GM08714 (cell line): ENCODE measurements at regions not wholly inside any gene's neighbourhood (a gene's known extent, or its start where the extent isn't known, plus 50 kb on each side); places are given as distances from the start of the nearest gene placed in this dataset.

Experiments
- H3K4me3 ChIP-seq: fragments of 200-500 bp; sonication (Bioruptor generic); 2 replicates; pipeline ENCODE4 v1.5.1; 2014; ENCODE audit warnings: mild to moderate bottlenecking, low read length, inconsistent platforms
- ZNF274 ChIP-seq: IDR thresholded peaks from 2 replicates; pipeline ENCODE4 v1.6.1; 2012; ENCODE audit warnings: mild to moderate bottlenecking, low read depth, low read length

DNA sequence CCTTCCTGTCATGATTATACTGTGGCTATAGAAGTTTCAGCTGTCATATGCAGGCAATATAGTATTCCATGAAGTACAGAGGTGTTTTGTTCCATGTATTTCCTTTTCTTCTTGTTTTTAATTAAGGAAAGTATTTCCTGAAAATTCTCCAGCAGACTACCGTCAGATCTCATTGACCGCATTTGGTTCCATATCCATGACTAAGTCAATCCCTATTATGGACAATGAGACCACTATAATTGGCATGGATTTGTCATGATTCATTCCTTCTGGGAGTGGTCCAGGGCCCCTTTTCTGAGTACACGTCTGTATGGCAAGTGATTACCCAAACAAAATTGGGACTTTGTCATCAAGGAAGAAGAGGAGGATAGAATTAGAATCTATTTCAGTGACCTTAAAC lies 283.2 kb upstream of the CLINT1 start:
- no peak overlapping the region for H3K4me3 ChIP-seq
- no peak for TF ChIP-seq ZNF274

DNA sequence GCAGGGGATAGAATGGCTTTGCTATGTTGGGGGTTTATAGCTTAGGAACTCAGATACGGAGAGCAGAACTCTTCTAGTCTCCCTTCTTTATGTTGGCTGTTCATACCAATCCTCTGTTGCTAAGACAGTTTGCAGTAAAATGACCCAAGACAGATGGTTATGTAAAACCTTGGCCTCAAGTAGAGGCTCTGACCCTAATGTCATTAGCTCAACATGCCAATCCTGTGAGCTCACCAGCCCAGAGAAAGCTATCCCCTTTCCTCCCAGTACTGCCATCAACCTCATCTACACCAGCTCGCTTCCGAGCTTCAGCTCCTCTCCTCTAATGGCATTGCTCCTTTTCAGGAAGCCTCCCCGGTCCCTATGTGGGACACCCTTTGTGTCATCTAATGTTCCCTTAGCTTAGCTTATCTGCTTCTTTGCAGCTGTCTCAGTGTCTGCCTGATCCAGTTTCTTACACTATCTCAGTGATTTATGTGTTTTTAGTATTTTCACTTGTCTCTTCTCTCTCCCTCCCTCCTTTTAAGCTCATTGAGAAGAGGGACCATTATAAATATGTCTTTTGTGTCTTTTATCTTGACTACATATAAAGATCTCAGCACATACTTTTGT lies 281.3 kb upstream of the CLINT1 start:
- H3K4me3 ChIP-seq, result no peak overlapping the region
- TF ChIP-seq ZNF274, result no peak

DNA sequence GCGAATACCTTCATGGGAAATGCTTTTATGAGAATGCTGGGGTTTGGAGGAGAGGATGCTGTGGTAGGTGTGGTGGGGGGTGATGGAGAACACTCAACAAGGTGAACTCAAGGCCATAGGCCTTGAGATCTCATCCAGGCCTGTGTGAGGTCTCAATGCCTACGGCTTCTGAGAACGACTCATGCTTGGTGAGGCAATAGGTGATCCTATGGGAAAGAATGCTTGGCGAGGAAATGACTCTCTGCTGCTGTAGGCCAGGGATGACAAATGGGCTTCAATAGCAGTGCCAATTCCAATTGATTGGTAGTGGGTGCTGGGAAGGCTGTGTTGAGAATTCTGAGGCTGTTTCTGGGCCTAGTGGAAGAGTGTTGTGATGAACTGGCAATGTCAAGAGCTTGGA lies 280.2 kb upstream of the CLINT1 start:
- TF ChIP-seq ZNF274, result no peak

DNA sequence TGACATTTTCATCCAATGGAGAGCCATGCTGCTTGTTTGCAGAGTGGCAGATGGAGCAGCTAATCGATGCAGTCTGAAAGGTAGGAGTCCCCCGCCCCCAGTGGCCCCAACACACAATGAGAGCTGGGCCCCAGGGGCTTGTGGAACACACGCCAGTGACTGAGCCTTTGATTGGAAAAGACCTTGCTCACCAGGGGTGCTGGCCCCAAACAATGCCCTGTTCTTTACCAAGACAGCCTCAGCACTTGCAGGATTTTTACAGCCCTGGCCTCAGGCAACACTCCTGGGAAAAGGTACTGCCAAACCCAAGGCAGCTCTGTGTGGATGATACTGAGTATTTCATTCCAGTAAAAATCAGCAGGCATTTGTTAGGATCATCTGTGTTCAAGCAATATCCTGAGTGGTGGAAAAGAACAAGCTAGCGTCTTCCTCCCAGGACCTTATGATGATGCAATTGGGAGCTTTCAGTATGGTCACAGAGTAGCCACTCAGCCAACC lies 276.8 kb upstream of the CLINT1 start:
- no peak for TF ChIP-seq ZNF274
- H3K4me3 ChIP-seq, result no peak overlapping the region

More for the DNA sequence above, 280.2 kb upstream of the CLINT1 start:
- no peak overlapping the region for H3K4me3 ChIP-seq

DNA sequence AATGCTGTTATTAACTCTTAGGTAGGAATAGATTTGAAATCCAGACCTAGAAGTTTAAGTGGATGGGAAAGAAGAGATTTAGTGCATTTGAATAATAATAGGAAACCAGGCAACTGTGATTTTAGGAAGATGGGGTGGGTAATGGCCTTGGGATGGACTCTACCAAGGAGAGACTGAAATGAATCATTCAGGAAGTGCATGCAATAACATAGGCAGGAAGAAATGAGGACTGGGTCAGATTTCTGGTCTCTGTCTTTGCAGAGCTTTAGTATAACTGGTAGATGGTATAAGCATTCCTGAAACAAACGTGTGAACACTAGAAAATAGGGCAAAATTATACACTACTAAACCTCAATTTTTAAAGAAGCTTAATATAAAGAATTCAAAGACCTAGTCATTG lies 274.4 kb upstream of the CLINT1 start:
- H3K4me3 ChIP-seq, result no peak overlapping the region
- no peak for TF ChIP-seq ZNF274

DNA sequence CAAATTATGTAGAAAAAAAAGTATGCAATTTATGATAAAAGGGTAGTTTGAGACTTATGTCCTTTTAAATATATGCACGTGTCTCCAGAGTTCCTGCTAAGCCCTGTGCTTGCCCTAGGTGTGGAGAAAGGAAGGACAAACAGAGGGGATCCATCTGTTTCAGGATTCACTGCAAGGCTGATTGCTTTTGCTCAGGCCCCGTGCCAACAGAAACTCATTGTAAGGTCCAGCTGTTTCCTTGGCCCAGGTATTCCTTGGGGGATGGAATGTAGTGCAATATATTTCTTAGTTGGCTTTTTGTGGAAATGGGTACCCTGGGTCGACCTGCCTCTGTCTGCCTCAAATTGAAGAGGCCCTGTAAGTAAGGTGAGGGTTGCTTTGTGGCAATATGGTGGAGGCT lies 268.6 kb upstream of the CLINT1 start:
- no peak for TF ChIP-seq ZNF274
- no peak overlapping the region for H3K4me3 ChIP-seq

DNA sequence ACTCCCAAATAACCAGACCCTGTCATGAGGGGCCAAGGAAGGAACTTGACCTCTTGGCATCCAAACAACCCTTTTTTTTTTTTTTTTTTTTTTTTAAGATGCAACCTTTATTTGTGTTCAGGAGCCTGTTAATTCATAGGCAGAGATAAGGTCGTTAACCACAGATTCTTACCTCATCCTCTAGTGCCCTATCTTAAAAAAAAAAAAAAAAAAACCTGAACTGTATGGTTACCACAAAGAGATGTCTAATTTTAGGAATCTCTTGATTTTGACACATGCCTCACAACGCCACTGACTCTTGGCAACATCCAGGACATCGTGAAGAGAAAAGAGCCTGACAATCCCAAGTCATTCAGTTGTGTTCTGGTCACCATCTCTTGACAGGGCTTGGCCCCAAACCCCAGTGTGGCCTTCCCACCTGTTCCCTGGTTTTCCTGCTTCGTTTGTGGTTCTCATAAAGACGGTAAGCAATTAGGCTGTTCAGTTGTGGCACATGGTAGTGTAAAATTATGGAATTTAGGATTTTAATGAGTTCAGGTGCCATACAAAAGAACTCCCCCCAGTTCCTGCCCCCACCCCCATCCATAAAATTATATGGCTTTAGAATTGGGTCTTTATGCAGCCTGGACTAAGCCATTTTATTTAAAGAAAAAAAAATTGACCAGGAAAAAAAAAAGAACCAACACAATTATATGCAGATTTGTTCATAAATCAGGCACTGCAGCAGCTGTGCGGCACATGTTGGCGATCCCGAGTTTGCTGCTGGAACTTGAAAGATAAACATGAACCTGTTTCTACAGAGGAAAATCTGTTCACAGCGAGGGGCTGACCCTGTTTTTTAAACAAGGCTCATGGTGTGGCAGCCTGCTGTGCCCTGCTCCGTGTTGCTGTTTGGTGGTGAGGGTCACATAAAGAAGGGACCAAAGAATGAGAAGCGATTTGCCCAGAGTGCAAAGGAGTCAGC lies 267.8 kb upstream of the CLINT1 start:
- H3K4me3 ChIP-seq, result no peak overlapping the region
- TF ChIP-seq ZNF274, result no peak

DNA sequence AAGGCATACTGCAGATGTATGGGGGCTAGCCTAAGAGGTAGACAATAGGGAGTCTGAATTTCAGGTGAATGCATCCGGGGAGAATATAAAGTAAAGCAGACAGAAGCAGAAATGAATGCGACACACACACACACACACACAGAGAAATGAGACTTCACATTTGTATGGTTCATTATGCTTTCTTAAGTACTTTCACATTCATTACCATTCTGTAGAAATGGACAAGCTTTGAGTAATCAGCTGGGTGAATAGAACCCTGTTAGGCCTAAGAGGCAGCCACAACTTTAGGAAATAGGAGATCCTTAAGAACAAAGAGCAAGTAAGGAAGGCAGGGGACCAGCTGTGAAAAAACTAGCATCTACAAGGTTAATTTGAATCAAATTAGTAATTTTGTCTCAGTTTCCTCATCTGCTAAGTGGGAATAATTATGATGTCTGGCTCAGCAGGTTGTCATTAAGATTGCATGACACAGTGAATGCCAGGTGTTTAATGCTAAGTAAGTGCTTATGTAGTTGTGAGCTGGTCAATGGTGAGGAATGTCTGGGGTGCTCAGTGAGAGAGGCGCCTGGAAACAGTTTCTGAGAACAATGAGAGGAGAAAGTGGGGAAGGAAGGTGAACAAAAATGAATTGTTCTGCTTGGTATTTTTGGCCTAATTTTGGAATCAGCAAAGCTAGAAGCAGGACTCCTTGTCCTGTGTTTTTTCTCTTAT lies 265.8 kb upstream of the CLINT1 start:
- no peak overlapping the region for H3K4me3 ChIP-seq
- TF ChIP-seq ZNF274, result no peak

DNA sequence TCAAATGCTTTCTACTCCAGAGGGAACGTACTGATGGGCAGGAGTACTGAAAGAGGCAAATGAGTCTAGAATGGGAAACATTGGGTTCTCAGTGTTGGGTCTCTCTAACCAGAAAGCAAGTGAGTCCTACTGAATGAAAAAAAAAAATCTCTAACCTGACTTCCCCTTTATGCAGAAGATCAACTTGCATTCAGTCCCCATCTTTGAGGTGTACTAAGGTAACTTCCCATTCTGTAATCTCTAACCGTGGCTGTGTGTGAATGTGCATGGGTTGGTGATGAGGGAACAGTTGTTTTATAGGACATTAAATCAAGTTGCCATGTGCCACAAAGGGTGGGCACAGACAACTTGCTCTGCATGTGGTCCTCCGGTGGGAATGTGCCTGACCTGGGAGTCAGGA lies 264.6 kb upstream of the CLINT1 start:
- H3K4me3 ChIP-seq, result no peak overlapping the region
- no peak for TF ChIP-seq ZNF274

DNA sequence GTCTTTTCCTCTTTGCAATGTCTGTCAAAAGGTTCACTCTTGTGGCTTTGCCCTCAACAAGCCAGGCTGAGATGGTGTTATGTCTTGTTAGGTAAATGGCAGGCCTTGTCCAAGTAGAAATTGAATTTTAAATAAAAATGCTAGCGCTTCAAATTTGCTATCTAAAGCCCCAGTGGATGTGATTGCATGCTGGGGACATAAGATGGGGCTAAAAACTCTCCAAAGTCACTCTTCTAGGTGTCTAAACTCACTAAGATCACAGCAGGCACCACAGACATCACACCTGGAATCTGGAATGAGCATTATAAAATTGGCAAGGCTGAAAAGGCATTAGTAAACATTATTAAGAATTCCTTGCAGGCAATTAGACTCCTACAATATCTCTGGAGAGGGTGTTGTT lies 262.7 kb upstream of the CLINT1 start:
- TF ChIP-seq ZNF274, result no peak
- H3K4me3 ChIP-seq, result no peak overlapping the region

DNA sequence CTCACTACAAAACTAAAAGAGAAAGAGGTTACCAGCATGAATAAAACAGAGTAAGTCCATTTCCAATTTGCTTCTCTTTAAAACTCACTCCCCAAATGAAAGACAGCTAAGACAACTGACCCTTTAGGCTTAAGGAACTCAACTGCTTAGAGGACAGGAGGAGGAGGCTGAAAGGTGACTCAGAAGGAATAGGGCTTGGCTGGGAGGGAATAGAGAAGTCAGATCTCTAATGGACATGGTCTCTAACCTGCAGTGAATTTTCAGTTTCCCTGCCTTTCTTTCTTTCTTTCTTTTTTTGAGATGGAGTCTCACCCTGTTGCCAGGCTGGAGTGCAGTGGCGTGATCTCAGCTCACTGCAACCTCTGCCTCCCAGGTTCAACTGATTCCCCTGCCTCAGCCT lies 261.8 kb upstream of the CLINT1 start:
- no peak for TF ChIP-seq ZNF274
- H3K4me3 ChIP-seq, result no peak overlapping the region

DNA sequence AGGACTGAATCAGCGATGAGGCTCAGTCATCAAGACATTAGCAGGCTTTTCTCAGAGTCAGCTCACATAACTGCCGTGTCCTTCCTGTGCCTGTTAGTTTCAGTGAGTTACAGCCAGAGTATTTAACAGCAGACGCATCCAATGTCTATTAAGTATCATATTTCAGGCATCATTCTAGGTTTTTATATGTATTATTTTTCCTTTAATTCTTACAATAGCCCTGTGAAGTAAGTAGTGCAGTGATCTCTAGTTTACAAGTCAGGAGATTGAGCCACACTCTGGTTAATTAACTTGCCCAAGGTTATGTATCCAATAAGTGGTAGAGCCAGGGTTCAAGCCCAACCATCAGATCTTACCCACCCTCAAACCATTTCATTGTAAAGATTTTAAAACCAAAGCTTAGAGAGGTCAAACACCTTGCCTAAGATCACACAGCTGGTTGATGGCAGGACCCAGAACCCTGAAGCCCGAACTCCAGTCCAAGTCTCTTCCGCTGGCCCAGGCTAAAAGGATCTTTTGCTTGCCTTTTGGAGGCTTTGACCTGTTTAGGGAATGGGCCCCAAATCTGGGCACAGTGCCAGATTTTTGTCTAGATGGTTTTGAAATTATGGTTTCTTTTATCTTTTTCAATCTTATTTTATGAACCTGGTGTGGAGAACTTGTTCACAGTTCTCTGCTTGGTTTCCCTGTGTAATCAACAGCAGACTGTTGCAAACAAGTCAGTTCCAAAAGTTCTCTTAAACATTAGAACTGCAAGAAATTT lies 261.2 kb upstream of the CLINT1 start:
- TF ChIP-seq ZNF274, result no peak
- no peak overlapping the region for H3K4me3 ChIP-seq

DNA sequence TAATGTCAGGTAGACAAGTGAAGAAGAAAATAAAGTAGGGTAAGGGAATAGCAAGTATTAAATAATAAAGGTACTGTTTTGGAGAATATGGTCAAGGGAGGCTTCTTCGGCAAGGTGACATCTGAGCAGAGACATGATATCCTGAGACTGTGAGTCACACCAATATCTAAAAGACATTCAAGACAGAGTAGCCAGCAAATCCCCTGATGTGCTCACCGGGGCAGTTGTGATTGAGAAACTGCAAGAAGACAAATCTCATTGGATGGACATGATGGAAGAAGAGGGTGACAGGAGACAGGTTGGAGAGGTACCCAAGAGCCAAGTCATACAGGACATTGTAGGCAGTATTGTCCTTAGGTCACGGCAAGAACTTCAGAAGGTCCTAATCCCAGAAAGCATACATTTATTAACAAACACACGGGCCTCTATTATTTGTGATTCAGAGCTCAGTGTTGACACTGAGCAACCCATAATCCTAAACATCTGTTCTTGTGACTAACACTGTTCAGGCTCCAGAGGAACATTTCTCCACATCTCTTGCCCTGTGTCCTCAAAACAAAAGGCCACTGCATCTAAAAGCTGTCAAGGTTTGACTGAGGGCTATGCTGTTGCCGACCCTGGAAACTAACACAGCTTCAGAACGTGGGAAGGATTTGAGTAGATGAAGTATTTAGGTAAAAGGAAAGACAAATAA lies 258.7 kb upstream of the CLINT1 start:
- no peak overlapping the region for H3K4me3 ChIP-seq
- no peak for TF ChIP-seq ZNF274
